Transverse colon (tissue), 4 donors: ENCODE measurements at regions not wholly inside any gene's neighbourhood (a gene's known extent, or its start where the extent isn't known, plus 50 kb on each side); places are given as distances from the start of the nearest gene placed in this dataset.

Experiments
- CTCF ChIP-seq, 5 experiments: fragments of 200-600 bp in 3 of 5; fragments of 450-650 bp in 2 of 5; sonication (generic) in 3 of 5; IDR thresholded peaks; 1 replicate in 2 of 5; 2 replicates in 3 of 5; pipeline ENCODE4 v1.5.1; 2016 to 2017; ENCODE audit warnings: antibody characterized with exemption in 5 of 5, inconsistent platforms in 3 of 5, mild to moderate bottlenecking in 2 of 5, moderate library complexity in 1 of 5
- EP300 ChIP-seq: sonication (generic); formaldehyde crosslinking; IDR thresholded peaks from one replicate; pipeline ENCODE4 v1.6.1; 2017; ENCODE audit warnings: antibody characterized with exemption, low read depth
- POLR2A ChIP-seq: fragments of 450-650 bp; IDR thresholded peaks from one replicate; pipeline ENCODE4 v1.6.1; 2016; ENCODE audit warnings: antibody characterized with exemption, mild to moderate bottlenecking, moderate library complexity
- POLR2AphosphoS5 ChIP-seq, 3 donors: sonication (generic); formaldehyde crosslinking; IDR thresholded peaks; one replicate each; pipeline ENCODE4 v1.6.1; 2016; ENCODE audit warnings: antibody characterized with exemption in 3 of 3

- TF ChIP-seq POLR2A = no peak
- TF ChIP-seq CTCF (IDR thresholded peaks at IDR 0.05) = no peak
- TF ChIP-seq EP300 = no peak
- no peak for TF ChIP-seq POLR2AphosphoS5 (IDR thresholded peaks at IDR 0.05)
Measured at GRCh38 chr12:105706973-105707334, 376.5 kb downstream of the C12orf75 start.
